T-cell (primary cell): ENCODE measurements at regions not wholly inside any gene's neighbourhood (a gene's known extent, or its start where the extent isn't known, plus 50 kb on each side); places are given as distances from the start of the nearest gene placed in this dataset.
"Not testable (repeated sequence)": the region's sequence is repeated elsewhere in the genome, so short reads cannot be mapped to it uniquely, and the experiment has no call there.

Experiments used
- ATAC-seq, 4 experiments: fragments of 200-7000 bp in 3 of 4; fragments of 150-1000 bp in 1 of 4; cut with Tn5 transposase; replicated peaks in 1 of 4; 1 replicate in 3 of 4; 2 replicates in 1 of 4; pipeline ENCODE4 v1.10.0; 2021; ENCODE audit warnings: moderate library complexity in 3 of 4, mild to moderate bottlenecking in 2 of 4, moderate number of reproducible peaks in 1 of 4
- CTCF ChIA-PET, 2 donors: fragments of 300-600 bp; sonication (Branson Sonifier 250); formaldehyde crosslinking; loops; one replicate each; lab custom pipeline; 2022; ENCODE audit warnings: antibody characterized with exemption in 2 of 2; lab: Charles Lee
- POLR2A ChIA-PET, 2 donors: fragments of 300-600 bp; sonication (Branson Sonifier 250); formaldehyde crosslinking; loops; one replicate each; lab custom pipeline; 2022; ENCODE audit warnings: antibody characterized with exemption in 2 of 2; lab: Charles Lee
- DNase-seq, 35 experiments: peaks; one replicate each; pipeline versions ENCODE4 v3.0.0 to v3.0.0-alpha.2; 2013 to 2023
- H3K27ac ChIP-seq: one replicate; pipeline ENCODE4 v1.5.1; 2013; ENCODE audit warnings: low read length
- H3K27me3 ChIP-seq, 2 experiments: replicated peaks in 1 of 2; 1 replicate in 1 of 2; 2 replicates in 1 of 2; pipeline versions ENCODE4 v1.6.1 to v1.7.0; 2013; ENCODE audit warnings: low read length in 1 of 2, mixed read lengths in 1 of 2; ENCODE audit not compliant: control insufficient read depth in 2 of 2, insufficient read depth in 2 of 2; ENCODE audit errors: extremely low read depth in 1 of 2
- H3K36me3 ChIP-seq, 2 donors: 1 replicate in 1 of 2; 2 replicates in 1 of 2; pipeline versions ENCODE4 v1.6.1 to v1.7.0; 2013; ENCODE audit warnings: low read length in 1 of 2; ENCODE audit not compliant: control insufficient read depth in 2 of 2, insufficient read depth in 1 of 2; ENCODE audit errors: extremely low read depth in 1 of 2
- H3K4me1 ChIP-seq, 2 experiments: 1 replicate in 1 of 2; 2 replicates in 1 of 2; pipeline versions ENCODE4 v1.6.1 to v1.7.0; 2013; ENCODE audit warnings: low read length in 2 of 2, mixed read lengths in 1 of 2; ENCODE audit not compliant: insufficient read depth in 2 of 2, control insufficient read depth in 1 of 2; ENCODE audit errors: extremely low read depth in 1 of 2
- H3K4me3 ChIP-seq, 2 donors: 1 replicate in 1 of 2; 2 replicates in 1 of 2; pipeline versions ENCODE4 v1.5.1 to v1.7.0; 2013; ENCODE audit warnings: mild to moderate bottlenecking in 2 of 2, low read length in 1 of 2, moderate library complexity in 1 of 2; ENCODE audit not compliant: control insufficient read depth in 1 of 2; ENCODE audit errors: extremely low read depth in 1 of 2
- H3K9me3 ChIP-seq: 2 replicates; pipeline ENCODE4 v1.7.0; 2013
- H3K27ac Mint-ChIP-seq, 2 donors: one replicate each; pipeline ENCODE4 v1.8.0; 2020 to 2021; ENCODE audit warnings: mild to moderate bottlenecking in 2 of 2, mixed read lengths in 2 of 2
- H3K27me3 Mint-ChIP-seq, 2 donors: one replicate each; pipeline ENCODE4 v1.8.0; 2021 to 2022; ENCODE audit warnings: mixed read lengths in 2 of 2
- H3K36me3 Mint-ChIP-seq: one replicate; pipeline ENCODE4 v1.8.0; 2021; ENCODE audit warnings: mixed read lengths
- H3K4me1 Mint-ChIP-seq, 3 donors: one replicate each; pipeline ENCODE4 v1.8.0; 2020 to 2022; ENCODE audit warnings: mixed read lengths in 3 of 3, mild to moderate bottlenecking in 1 of 3
- H3K4me3 Mint-ChIP-seq, 3 donors: one replicate each; pipeline ENCODE4 v1.8.0; 2020 to 2022; ENCODE audit warnings: mild to moderate bottlenecking in 3 of 3, mixed read lengths in 3 of 3, moderate library complexity in 3 of 3
- H3K9me3 Mint-ChIP-seq, 3 donors: one replicate each; pipeline ENCODE4 v1.8.0; 2020 to 2022; ENCODE audit warnings: mixed read lengths in 3 of 3
- WGBS: methylation state at CpG from one replicate; pipeline ENCODE4 v1.1.5; 2013; ENCODE audit warnings: missing lambda C conversion rate; ENCODE audit not compliant: insufficient coverage; 5-methylcytosine and 5-hydroxymethylcytosine counted together

- Histone ChIP-seq H3K4me3 (no peak overlapping the region), H3K4me1 (no peaks in the 10 kb centered on the region), H3K36me3 (no peaks in the 10 kb centered on the region), H3K27me3 (no peaks in the 10 kb centered on the region), H3K9me3 (no peaks in the 10 kb centered on the region), H3K27ac (no peak overlapping the region)
- no peaks in the 10 kb centered on the region for H3K4me1 Mint-ChIP-seq
- ChIA-PET POLR2A (no interaction called here), CTCF (no interaction called here)
- H3K9me3 Mint-ChIP-seq: peaks cover 3 to 7% (median 3%) of the 10 kb centered on the region in 3 donors
- DNase-seq (no peak), ATAC-seq (no peak)
- WGBS: 50% methylated on average over 1 of the region's 4 CpGs
- H3K36me3 Mint-ChIP-seq: no peaks in the 10 kb centered on the region
- H3K27me3 Mint-ChIP-seq: no peaks in the 10 kb centered on the region
- no peak overlapping the region for H3K4me3 Mint-ChIP-seq
- no peak overlapping the region for H3K27ac Mint-ChIP-seq
Observed at GRCh38 chr13:62115831-62116230, 700.2 kb upstream of the PCDH20 start.

- H3K27me3 ChIP-seq: no peaks in the 10 kb centered on the region
- no peak overlapping the region for H3K4me3 Mint-ChIP-seq
Observed at GRCh38 chr13:62113179-62113578, 697.5 kb upstream of the PCDH20 start.

GRCh38 chr13:62110079-62110478 lies 694.4 kb upstream of the PCDH20 start:
- H3K9me3 ChIP-seq: no peaks in the 10 kb centered on the region
- POLR2A ChIA-PET: no interaction called here
- no peak overlapping the region for H3K27ac Mint-ChIP-seq
- WGBS: 100% methylated on average over 1 of the region's 4 CpGs
- ATAC-seq (no peak), DNase-seq (no peak)
- no peak overlapping the region for H3K4me3 ChIP-seq
- H3K36me3 ChIP-seq: no peaks in the 10 kb centered on the region
- CTCF ChIA-PET: no interaction called here
- H3K27me3 Mint-ChIP-seq: no peaks in the 10 kb centered on the region
- no peaks in the 10 kb centered on the region for H3K4me1 ChIP-seq
- H3K27ac ChIP-seq: no peak overlapping the region
- no peaks in the 10 kb centered on the region for H3K27me3 ChIP-seq
- no peaks in the 10 kb centered on the region for H3K36me3 Mint-ChIP-seq
- H3K4me1 Mint-ChIP-seq: no peaks in the 10 kb centered on the region
- peaks cover 0 to 12% (median 6%) of the 10 kb centered on the region in 3 donors for H3K9me3 Mint-ChIP-seq
- no peak overlapping the region for H3K4me3 Mint-ChIP-seq

More at GRCh38 chr13:62113179-62113578, 697.5 kb upstream of the PCDH20 start:
- no peaks in the 10 kb centered on the region for H3K4me1 ChIP-seq
- whole genome bisulfite sequencing: 71% methylated on average over 1 of the region's 3 CpGs
- Mint-ChIP-seq H3K36me3 (no peaks in the 10 kb centered on the region), H3K4me1 (no peaks in the 10 kb centered on the region), H3K27ac (no peak overlapping the region), H3K27me3 (no peaks in the 10 kb centered on the region), H3K9me3 (peaks cover 3 to 13% (median 12%) of the 10 kb centered on the region in 3 donors)
- no peaks in the 10 kb centered on the region for H3K36me3 ChIP-seq
- ChIA-PET POLR2A (no interaction called here), CTCF (no interaction called here)
- ATAC-seq (no peak), DNase-seq (no peak)
- no peak overlapping the region for H3K4me3 ChIP-seq
- H3K27ac ChIP-seq: no peak overlapping the region
- no peaks in the 10 kb centered on the region for H3K9me3 ChIP-seq

GRCh38 chr13:62104136-62104535 lies 688.5 kb upstream of the PCDH20 start:
- DNase-seq, H3K4me3 Mint-ChIP-seq, H3K27ac Mint-ChIP-seq, H3K4me1 ChIP-seq, H3K9me3 ChIP-seq, H3K36me3 ChIP-seq, H3K4me1 Mint-ChIP-seq, H3K27me3 Mint-ChIP-seq, H3K27me3 ChIP-seq, CTCF ChIA-PET, H3K36me3 Mint-ChIP-seq, H3K27ac ChIP-seq, POLR2A ChIA-PET, ATAC-seq, H3K4me3 ChIP-seq: not testable (repeated sequence)
- 92% methylated on average over 2 of the region's 7 CpGs for WGBS
- peaks cover 0 to 19% (median 9%) of the 10 kb centered on the region in 3 donors for H3K9me3 Mint-ChIP-seq

GRCh38 chr13:62096652-62097051 lies 681.0 kb upstream of the PCDH20 start:
- WGBS: no CpG with 5 or more reads among the region's 1 CpG
- no peaks in the 10 kb centered on the region for H3K36me3 Mint-ChIP-seq
- DNase-seq (no peak), ATAC-seq (no peak)
- H3K9me3 Mint-ChIP-seq: peaks cover 15 to 24% (median 21%) of the 10 kb centered on the region in 3 donors
- no peaks in the 10 kb centered on the region for H3K27me3 Mint-ChIP-seq
- H3K36me3 ChIP-seq: no peaks in the 10 kb centered on the region
- CTCF ChIA-PET: no interaction called here
- no peak overlapping the region for H3K27ac Mint-ChIP-seq
- H3K4me3 ChIP-seq: no peak overlapping the region
- POLR2A ChIA-PET: interaction anchor here in 1 of 2 donors (0.7 kb wide), 1 partner anchor 40 kb away, joined by 3 read pairs; no protein-coding TSS in a partner anchor
- H3K27me3 ChIP-seq: no peaks in the 10 kb centered on the region
- H3K4me1 Mint-ChIP-seq: no peaks in the 10 kb centered on the region
- H3K9me3 ChIP-seq: no peaks in the 10 kb centered on the region
- no peak overlapping the region for H3K27ac ChIP-seq
- H3K4me3 Mint-ChIP-seq: no peak overlapping the region
- H3K4me1 ChIP-seq: no peaks in the 10 kb centered on the region

- Mint-ChIP-seq H3K27ac (no peak overlapping the region), H3K9me3 (peaks cover 15 to 23% (median 23%) of the 10 kb centered on the region in 3 donors), H3K27me3 (no peaks in the 10 kb centered on the region), H3K4me3 (no peak overlapping the region), H3K36me3 (no peaks in the 10 kb centered on the region), H3K4me1 (no peaks in the 10 kb centered on the region)
- no peaks in the 10 kb centered on the region for H3K9me3 ChIP-seq
- no peaks in the 10 kb centered on the region for H3K4me1 ChIP-seq
- H3K36me3 ChIP-seq: no peaks in the 10 kb centered on the region
- ATAC-seq (no peak), DNase-seq (no peak)
- H3K27ac ChIP-seq: no peak overlapping the region
- H3K4me3 ChIP-seq: no peak overlapping the region
- ChIA-PET CTCF (no interaction called here), POLR2A (no interaction called here)
- WGBS: no CpG with 5 or more reads among the region's 1 CpG
- no peaks in the 10 kb centered on the region for H3K27me3 ChIP-seq
Observed at GRCh38 chr13:62094932-62095331, 679.3 kb upstream of the PCDH20 start.
